Kidney (tissue), 13 donors: ENCODE measurements at regions not wholly inside any gene's neighbourhood (a gene's known extent, or its start where the extent isn't known, plus 50 kb on each side); places are given as distances from the start of the nearest gene placed in this dataset.

Experiments used
- DNase-seq, 5 donors: peaks; one replicate each; pipeline ENCODE4 v3.0.0-alpha.2; 2013 to 2020
- FAIRE-seq: peaks from 2 replicates; lab custom pipeline; 2012; peaks lifted over from hg19 to GRCh38; lab: Jason Lieb, UNC
- H3K27ac ChIP-seq, 2 donors: one replicate each; pipeline ENCODE4 v1.7.0; 2013; ENCODE audit warnings: low read depth in 2 of 2, low read length in 2 of 2, inconsistent platforms in 1 of 2
- H3K27me3 ChIP-seq: one replicate; pipeline ENCODE4 v1.7.1; 2013; ENCODE audit warnings: low read length, inconsistent platforms; ENCODE audit not compliant: control insufficient read depth, insufficient read depth
- H3K36me3 ChIP-seq, 3 donors: one replicate each; pipeline versions ENCODE4 v1.7.0 to v1.7.1; 2013; ENCODE audit warnings: low read length in 3 of 3, control low read depth in 1 of 3, inconsistent platforms in 1 of 3; ENCODE audit not compliant: insufficient read depth in 3 of 3, control insufficient read depth in 2 of 3
- H3K4me1 ChIP-seq, 3 donors: one replicate each; pipeline versions ENCODE4 v1.7.0 to v1.7.1; 2013; ENCODE audit warnings: low read length in 3 of 3, inconsistent platforms in 1 of 3, low read depth in 1 of 3; ENCODE audit not compliant: control insufficient read depth in 2 of 3, insufficient read depth in 2 of 3
- H3K4me3 ChIP-seq, 3 donors: one replicate each; pipeline versions ENCODE4 v1.7.0 to v1.8.1; 2013; ENCODE audit warnings: low read length in 3 of 3, control low read depth in 1 of 3, inconsistent platforms in 1 of 3
- H3K9ac ChIP-seq, 3 donors: one replicate each; pipeline versions ENCODE4 v1.7.0 to v1.7.1; 2013; ENCODE audit warnings: low read length in 3 of 3, control low read depth in 1 of 3, inconsistent platforms in 1 of 3
- H3K9me3 ChIP-seq, 3 donors: one replicate each; pipeline versions ENCODE4 v1.7.0 to v1.7.1; 2013; ENCODE audit warnings: low read length in 3 of 3, control low read depth in 1 of 3, inconsistent platforms in 1 of 3; ENCODE audit not compliant: control insufficient read depth in 2 of 3, insufficient read depth in 1 of 3
- intact Hi-C: fragments of 100-400 bp; cut with DNase I; formaldehyde crosslinking; loops from one replicate; pipeline ENCODE4 v1.11.1; 2022
- TF ChIP-seq, protein P1 (sequence below): IDR thresholded peaks from 3 replicates; pipeline ENCODE4 v1.5.1; 2012; ENCODE audit warnings: mild to moderate bottlenecking, moderate library complexity, borderline replicate concordance; ENCODE audit not compliant: insufficient read depth; ENCODE audit errors: extremely low read depth
- donor health status: control.
- donor health status: control.
- donor health status: control.
- donor health status: control.
- donor health status: control.
- donor health status: DM: yes; HTN: yes; CAD: no.
- donor health status: Normal renal cell carcinoma (clear cell type).

DNA sequence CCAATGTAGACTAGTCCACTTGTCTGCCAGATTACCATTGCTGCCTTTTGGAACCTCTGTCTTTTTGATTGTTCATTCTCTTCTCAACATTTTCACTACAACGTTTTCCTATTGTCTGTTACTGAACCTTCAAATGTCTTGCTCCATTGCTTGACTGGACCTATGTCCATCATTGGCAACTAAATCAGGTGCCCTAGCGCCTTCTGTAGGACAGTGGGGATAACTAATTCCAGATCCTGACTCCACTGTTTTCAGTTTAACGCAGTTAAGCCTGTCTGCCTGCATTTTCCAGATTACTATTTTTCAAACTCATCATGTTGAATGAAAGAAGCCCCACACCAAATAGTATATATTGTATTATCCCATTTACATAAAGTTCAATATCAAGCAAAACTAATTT lies 433.6 kb downstream of the RNF144B start:
- peaks cover 0 to 12% (median 0%) of the 10 kb centered on the region in 3 donors for H3K9me3 ChIP-seq
- no peak overlapping the region for H3K27ac ChIP-seq
- H3K4me3 ChIP-seq, result no peak overlapping the region
- no peak for DNase-seq
- FAIRE-seq, result no peak
- H3K4me1 ChIP-seq, result no peaks in the 10 kb centered on the region
- TF ChIP-seq, protein P1, sequence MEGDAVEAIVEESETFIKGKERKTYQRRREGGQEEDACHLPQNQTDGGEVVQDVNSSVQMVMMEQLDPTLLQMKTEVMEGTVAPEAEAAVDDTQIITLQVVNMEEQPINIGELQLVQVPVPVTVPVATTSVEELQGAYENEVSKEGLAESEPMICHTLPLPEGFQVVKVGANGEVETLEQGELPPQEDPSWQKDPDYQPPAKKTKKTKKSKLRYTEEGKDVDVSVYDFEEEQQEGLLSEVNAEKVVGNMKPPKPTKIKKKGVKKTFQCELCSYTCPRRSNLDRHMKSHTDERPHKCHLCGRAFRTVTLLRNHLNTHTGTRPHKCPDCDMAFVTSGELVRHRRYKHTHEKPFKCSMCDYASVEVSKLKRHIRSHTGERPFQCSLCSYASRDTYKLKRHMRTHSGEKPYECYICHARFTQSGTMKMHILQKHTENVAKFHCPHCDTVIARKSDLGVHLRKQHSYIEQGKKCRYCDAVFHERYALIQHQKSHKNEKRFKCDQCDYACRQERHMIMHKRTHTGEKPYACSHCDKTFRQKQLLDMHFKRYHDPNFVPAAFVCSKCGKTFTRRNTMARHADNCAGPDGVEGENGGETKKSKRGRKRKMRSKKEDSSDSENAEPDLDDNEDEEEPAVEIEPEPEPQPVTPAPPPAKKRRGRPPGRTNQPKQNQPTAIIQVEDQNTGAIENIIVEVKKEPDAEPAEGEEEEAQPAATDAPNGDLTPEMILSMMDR, result no peak
- H3K36me3 ChIP-seq, result no peaks in the 10 kb centered on the region
- no peak overlapping the region for H3K9ac ChIP-seq
- no peaks in the 10 kb centered on the region for H3K27me3 ChIP-seq
- intact Hi-C loops, result no loop called here

DNA sequence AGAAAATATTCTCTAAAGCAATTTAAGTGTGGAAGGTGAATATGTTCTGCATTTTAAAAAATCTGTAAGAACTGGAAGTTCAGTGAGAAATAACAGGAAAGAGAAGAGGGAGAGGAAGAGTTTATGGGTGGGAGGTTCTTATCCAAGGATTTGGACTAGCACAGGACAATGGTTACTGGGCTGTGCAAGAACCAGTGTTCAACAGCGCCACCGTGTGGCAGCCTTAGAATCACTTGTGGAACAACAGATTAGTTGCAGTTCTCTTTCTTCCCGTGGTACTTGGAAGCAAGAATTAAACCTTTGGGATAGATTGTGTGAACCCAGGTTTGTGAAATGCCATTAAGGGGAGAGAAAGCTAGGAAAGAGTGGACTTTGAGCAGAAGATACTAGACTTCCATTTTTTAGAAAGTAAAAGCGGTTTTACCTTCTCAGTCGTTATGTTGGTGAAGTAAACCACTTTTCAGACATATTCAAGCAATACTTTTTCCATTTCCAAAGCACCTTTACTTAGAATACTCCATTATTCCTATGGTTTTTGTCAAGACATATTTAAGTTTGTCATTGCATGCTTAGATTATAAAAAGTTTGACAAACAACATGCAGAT lies 436.7 kb downstream of the RNF144B start:
- TF ChIP-seq, protein P1, result peak; percentile 18
- FAIRE-seq, result no peak
- no peak overlapping the region for H3K27ac ChIP-seq

DNA sequence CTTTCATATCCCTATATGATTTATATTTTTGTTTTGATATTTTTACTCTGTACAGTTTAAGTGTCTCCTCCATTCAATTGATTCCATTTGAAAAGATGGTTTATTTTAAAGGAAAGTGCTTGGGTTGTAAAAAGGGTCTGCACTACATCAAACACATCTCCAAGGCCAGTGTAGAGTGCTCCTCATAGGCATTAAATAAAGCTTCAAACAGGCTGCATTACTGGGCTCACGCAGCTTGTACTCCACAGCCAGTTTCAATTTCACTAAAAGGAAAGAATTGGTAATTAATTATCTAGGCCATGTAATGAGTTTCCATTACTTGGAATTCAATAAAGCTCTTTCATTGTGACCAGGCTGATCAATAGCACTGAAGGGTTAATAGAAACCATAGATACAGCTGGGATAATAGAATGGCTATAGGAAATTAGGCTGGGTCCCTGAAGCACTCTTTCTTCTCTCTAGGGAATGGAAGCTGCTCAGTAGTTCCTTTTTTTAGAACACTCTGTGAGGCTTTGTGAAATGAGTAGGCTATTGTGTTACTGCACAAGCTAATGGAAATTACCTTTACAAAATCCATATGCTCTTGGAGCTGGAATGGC lies 442.2 kb downstream of the RNF144B start:
- intact Hi-C loops, result no loop called here
- Histone ChIP-seq H3K9me3 (peaks cover 0 to under 1% (median 0%) of the 10 kb centered on the region in 3 donors), H3K27ac (no peak overlapping the region), H3K4me3 (no peak overlapping the region), H3K27me3 (no peaks in the 10 kb centered on the region), H3K4me1 (no peaks in the 10 kb centered on the region), H3K36me3 (no peaks in the 10 kb centered on the region), H3K9ac (no peak overlapping the region)
- TF ChIP-seq, protein P1, result no peak
- FAIRE-seq (no peak), DNase-seq (no peak)

More for the DNA sequence above, 436.7 kb downstream of the RNF144B start:
- intact Hi-C loops, result no loop called here
- DNase-seq, result peak in 3 of 5 donors; percentile 4 to 28 (median 11)
- Histone ChIP-seq H3K9me3 (peaks cover 0 to 12% (median 0%) of the 10 kb centered on the region in 3 donors), H3K36me3 (no peaks in the 10 kb centered on the region), H3K27me3 (no peaks in the 10 kb centered on the region), H3K4me3 (no peak overlapping the region), H3K9ac (no peak overlapping the region), H3K4me1 (no peaks in the 10 kb centered on the region)
